GM06990 (cell line): ENCODE measurements at regions not wholly inside any gene's neighbourhood (a gene's known extent, or its start where the extent isn't known, plus 50 kb on each side); places are given as distances from the start of the nearest gene placed in this dataset.

Experiments used
- DNase-seq: peaks from one replicate; pipeline ENCODE4 v3.0.0-alpha.2; 2011; ENCODE audit not compliant: insufficient read length; ENCODE audit errors: extremely low read depth
- H3K27me3 ChIP-seq: replicated peaks from 2 replicates; pipeline ENCODE4 v1.6.0; 2011; ENCODE audit warnings: low read length; ENCODE audit not compliant: control insufficient read depth, insufficient read depth
- H3K36me3 ChIP-seq: 2 replicates; pipeline ENCODE4 v1.5.1; 2011; ENCODE audit warnings: low read length; ENCODE audit not compliant: control insufficient read depth, insufficient read depth
- H3K4me3 ChIP-seq: replicated peaks from 2 replicates; pipeline ENCODE4 v1.5.1; 2011; ENCODE audit warnings: low read depth, mild to moderate bottlenecking, control low read depth, low read length
- TF ChIP-seq, protein P1 (sequence below): IDR thresholded peaks from 2 replicates; pipeline ENCODE4 v1.5.1; 2011; ENCODE audit warnings: low read length, control low read depth, mild to moderate bottlenecking, inconsistent platforms; ENCODE audit not compliant: insufficient read depth, poor library complexity, severe bottlenecking

DNA sequence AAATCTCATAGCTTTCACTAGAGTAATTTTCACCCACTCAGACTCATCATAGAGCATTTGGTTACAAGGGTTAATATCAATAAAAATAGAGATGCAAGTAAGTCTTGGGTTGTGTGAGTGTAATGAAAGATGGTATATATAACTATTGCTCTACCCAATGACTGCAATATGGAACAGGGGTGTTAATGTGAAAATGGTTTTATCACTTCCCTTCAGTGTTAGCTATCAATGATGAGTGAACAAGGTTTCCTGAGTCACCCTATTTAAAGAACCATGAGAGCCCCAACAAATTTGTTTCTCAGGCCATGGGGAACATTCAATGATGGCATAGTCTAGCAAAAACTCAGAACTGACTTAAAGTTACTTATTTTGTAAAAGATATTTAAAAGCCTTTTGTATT, 1133.6 kb upstream of the ZEB2 start:
- no peaks in the 10 kb centered on the region for H3K27me3 ChIP-seq
- DNase-seq: no peak
- no peak overlapping the region for H3K4me3 ChIP-seq
- TF ChIP-seq, protein P1, sequence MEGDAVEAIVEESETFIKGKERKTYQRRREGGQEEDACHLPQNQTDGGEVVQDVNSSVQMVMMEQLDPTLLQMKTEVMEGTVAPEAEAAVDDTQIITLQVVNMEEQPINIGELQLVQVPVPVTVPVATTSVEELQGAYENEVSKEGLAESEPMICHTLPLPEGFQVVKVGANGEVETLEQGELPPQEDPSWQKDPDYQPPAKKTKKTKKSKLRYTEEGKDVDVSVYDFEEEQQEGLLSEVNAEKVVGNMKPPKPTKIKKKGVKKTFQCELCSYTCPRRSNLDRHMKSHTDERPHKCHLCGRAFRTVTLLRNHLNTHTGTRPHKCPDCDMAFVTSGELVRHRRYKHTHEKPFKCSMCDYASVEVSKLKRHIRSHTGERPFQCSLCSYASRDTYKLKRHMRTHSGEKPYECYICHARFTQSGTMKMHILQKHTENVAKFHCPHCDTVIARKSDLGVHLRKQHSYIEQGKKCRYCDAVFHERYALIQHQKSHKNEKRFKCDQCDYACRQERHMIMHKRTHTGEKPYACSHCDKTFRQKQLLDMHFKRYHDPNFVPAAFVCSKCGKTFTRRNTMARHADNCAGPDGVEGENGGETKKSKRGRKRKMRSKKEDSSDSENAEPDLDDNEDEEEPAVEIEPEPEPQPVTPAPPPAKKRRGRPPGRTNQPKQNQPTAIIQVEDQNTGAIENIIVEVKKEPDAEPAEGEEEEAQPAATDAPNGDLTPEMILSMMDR: no peak
- H3K36me3 ChIP-seq: no peaks in the 10 kb centered on the region

DNA sequence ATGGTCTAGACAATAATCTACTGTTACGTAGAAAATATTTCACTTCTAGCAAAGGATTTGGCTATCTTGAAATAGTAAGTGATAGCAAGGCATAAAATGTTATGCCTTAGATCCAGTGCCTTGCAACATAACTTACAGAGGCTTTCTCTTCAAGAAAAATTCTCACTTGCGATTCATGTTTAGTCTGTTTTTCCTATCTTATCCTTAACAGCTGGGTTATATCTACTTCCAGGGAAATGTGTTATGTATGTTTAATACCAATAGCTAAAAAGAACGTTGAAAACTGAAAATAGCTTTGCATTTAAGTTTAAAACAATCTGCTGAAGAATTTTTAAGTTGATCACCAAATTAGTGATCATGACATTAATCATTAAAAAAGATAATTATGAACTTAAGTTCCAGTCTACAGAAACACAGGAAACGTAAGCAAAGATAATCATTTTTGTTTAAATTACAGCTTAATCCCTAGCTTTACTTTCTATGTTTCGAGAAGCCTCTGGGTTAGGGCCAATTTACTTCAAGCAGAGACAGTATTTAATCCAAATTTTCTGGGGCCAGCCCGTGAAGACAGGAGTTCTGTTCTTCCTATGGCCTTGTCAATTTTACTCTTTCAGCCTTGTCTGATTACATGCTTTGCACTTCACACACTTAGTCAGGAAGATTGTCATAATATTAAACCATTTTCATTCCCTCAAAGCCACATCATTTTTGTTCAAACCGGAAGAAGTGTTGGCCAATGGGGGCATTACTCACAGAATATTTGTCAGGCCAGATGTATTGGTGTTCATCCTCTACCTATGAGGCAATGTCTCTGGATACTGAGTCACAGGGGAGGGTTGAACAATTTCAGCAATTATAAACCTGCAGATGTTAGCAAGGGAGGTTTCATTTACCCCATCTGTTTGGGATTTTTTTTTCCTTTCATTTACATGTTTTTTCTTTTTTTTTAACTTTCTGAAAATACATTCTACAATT, 1132.9 kb upstream of the ZEB2 start:
- TF ChIP-seq, protein P1: no peak
- Histone ChIP-seq H3K4me3 (no peak overlapping the region), H3K27me3 (no peaks in the 10 kb centered on the region), H3K36me3 (no peaks in the 10 kb centered on the region)
- no peak for DNase-seq

DNA sequence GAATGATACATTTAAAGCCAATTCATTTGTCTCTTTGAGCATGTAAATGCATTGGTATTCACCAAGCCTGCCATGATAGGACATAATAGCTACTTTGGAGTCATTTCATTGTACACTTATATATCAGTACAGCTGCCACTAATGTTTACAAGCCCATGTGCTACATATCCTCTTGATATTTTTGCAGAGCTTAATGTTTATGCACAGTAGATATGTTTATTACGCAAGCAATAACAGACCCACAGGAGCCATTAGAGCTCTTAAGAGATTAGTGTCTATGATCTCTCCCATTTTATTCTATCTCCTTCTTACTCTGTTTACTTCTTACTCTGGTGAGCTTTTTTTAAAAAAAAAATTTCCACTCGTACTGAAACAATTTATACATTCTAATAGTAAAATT, 1132.1 kb upstream of the ZEB2 start:
- Histone ChIP-seq H3K36me3 (no peaks in the 10 kb centered on the region), H3K27me3 (no peaks in the 10 kb centered on the region)
- TF ChIP-seq, protein P1: no peak

DNA sequence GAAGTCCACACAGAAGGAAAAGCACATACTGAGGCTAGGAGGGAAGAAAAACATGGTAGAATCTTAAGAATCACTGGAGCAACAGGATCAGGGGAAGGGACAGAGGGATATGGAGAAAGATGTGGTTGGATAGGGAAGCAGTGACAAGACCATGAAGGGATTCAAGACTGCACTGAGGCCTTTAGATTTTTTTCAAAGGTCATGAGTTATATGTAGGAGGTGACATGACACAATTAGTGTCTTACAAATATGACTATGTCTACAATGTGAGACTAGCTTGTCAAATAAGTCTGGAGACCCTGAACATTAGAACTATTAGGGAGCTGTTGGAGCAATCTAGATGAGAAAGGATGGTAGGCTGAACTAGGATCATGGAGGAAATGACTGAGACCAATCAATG, 1130.3 kb upstream of the ZEB2 start:
- H3K27me3 ChIP-seq: no peaks in the 10 kb centered on the region
- TF ChIP-seq, protein P1: no peak
- no peak overlapping the region for H3K4me3 ChIP-seq
- no peaks in the 10 kb centered on the region for H3K36me3 ChIP-seq
- no peak for DNase-seq

More for the DNA sequence above, 1132.1 kb upstream of the ZEB2 start:
- no peak for DNase-seq
- H3K4me3 ChIP-seq: no peak overlapping the region

DNA sequence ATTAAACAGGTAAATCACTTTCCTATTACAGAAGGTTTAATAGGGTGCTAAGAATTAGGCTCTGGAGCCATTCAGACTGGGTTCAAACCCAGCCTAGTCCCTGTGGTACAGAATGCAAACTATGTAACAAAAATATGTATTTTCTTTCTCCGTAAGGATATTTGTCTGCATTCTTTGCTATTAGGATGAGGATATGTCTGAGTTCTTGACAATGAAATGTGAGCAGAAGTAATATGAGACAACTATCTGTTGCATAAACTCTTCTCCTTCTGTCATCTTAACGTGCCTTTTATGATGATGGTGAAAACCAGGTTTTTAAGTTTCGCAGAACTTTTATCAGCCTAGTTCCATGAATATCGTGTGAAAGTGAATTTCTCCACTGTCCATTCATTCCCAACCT, 1129.1 kb upstream of the ZEB2 start:
- no peak for DNase-seq

More for the DNA sequence above, 1129.1 kb upstream of the ZEB2 start:
- Histone ChIP-seq H3K27me3 (no peaks in the 10 kb centered on the region), H3K4me3 (no peak overlapping the region), H3K36me3 (no peaks in the 10 kb centered on the region)
- TF ChIP-seq, protein P1: no peak
